GM10248 (cell line): ENCODE measurements at regions not wholly inside any gene's neighbourhood (a gene's known extent, or its start where the extent isn't known, plus 50 kb on each side); places are given as distances from the start of the nearest gene placed in this dataset.

ENCODE experiments used
- CTCF ChIA-PET: fragments of 300-600 bp; sonication (Branson Sonifier 250); formaldehyde crosslinking; extraction: SDS; loops from one replicate; lab custom pipeline; 2021; ENCODE audit warnings: antibody characterized with exemption; lab: Yijun Ruan, JAX
- POLR2A ChIA-PET: fragments of 350-650 bp; sonication (Branson Sonifier 250); formaldehyde crosslinking; extraction: SDS; loops from one replicate; lab custom pipeline; 2020; ENCODE audit warnings: antibody characterized with exemption; lab: Yijun Ruan, JAX
- DNase-seq: peaks from one replicate; pipeline ENCODE4 v3.0.0; 2012; ENCODE audit errors: extremely low spot score
- CTCF ChIP-seq: IDR thresholded peaks from 2 replicates; pipeline ENCODE4 v1.5.1; 2012; ENCODE audit warnings: mild to moderate bottlenecking, low read depth; ENCODE audit errors: extremely low read depth, missing control alignments, control extremely low read depth

- no peak for DNase-seq
- ChIA-PET CTCF (interaction anchor here (1.1 to 1.4 kb wide), 4 partner anchors 11 to 62 kb away, joined by 3 to 5 read pairs (median 3); no protein-coding TSS in a partner anchor), POLR2A (no interaction called here)
- no peak for TF ChIP-seq CTCF
Observed at GRCh38 chr1:93751377-93752250, 70.0 kb upstream of the BCAR3 start.

DNA sequence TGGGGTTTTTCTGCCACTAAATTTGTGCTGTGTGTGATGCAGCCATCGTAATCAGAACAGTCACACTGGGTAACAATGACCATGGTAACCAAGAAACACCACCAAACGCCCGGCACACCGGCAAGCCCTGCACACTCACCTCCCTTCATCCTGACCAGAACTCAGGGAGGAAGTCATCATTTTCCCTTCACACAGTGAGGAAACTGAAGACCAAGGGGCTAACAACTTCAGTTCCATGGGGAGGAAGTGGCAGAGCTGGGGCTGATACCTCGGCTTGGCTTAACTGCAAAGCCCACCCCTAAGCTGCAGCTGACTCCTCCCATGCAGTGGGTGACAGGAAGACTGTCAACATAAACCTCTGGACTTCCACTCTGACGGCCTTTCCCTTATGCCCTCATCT, 69.3 kb upstream of the BCAR3 start:
- DNase-seq, result peak; percentile 24
- no peak for TF ChIP-seq CTCF
- ChIA-PET CTCF (interaction anchor here (0.9 to 2.0 kb wide), 6 partner anchors 11 to 122 kb away, joined by 3 to 8 read pairs (median 3); no protein-coding TSS in a partner anchor), POLR2A (no interaction called here)

DNA sequence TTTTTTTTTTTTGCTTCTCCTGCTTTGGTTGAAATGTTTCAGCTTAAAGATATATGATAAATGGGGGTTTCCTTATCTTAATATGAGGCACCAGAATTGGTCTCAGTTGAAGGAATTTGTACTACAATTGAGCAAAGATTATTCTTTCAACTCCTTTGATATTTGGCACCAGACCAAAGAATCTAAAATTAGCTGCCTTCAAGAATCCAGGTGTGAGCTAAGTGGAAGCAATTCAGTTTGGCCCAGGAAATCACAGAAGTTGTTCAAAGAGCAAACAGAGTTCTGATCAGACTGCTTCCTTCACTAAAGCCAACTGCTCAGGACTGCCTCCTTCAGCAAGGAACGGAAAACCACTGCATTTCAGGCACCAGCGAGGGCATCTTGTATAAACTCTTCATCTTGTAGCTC, 68.3 kb upstream of the BCAR3 start:
- TF ChIP-seq CTCF, result no peak
- ChIA-PET POLR2A (no interaction called here), CTCF (interaction anchor here (0.9 to 2.0 kb wide), 5 partner anchors 10 to 120 kb away, joined by 3 to 8 read pairs (median 3); no protein-coding TSS in a partner anchor)
- DNase-seq, result peak; percentile 46

GRCh38 chr1:93749487-93749886, 67.8 kb upstream of the BCAR3 start:
- no peak for TF ChIP-seq CTCF
- CTCF ChIA-PET, result interaction anchor here (0.6 to 2.0 kb wide), 4 partner anchors 14 to 120 kb away, joined by 3 to 8 read pairs (median 4); no protein-coding TSS in a partner anchor
- no peak for DNase-seq
- POLR2A ChIA-PET, result no interaction called here

- TF ChIP-seq CTCF, result no peak
- DNase-seq, result no peak
- ChIA-PET POLR2A (interaction anchor here (0.6 kb wide), 1 partner anchor 123 kb away, joined by 3 read pairs; no protein-coding TSS in a partner anchor), CTCF (interaction anchor here (1.0 to 1.8 kb wide), 4 partner anchors 11 to 117 kb away, joined by 4 to 10 read pairs (median 6); no protein-coding TSS in a partner anchor)
Observed at GRCh38 chr1:93746021-93746812, 64.6 kb upstream of the BCAR3 start.
